ENCODE measurements at regions not wholly inside any gene's neighbourhood (a gene's known extent, or its start where the extent isn't known, plus 50 kb on each side); places are given as distances from the start of the nearest gene placed in this dataset.

- Histone ChIP-seq H3K27me3 (ENCODE audit: control insufficient read depth, insufficient read depth, low read length) (no peaks in the 10 kb centered on the region), H3K27ac (ENCODE audit: low read length) (no peak overlapping the region), H3K4me1 (ENCODE audit: control insufficient read depth, insufficient read depth, low read length) (no peaks in the 10 kb centered on the region), H3K9me3 (ENCODE audit: control insufficient read depth, insufficient read depth, low read depth, low read length) (no peaks in the 10 kb centered on the region), H3K36me3 (ENCODE audit: control insufficient read depth, insufficient read depth, low read length) (no peaks in the 10 kb centered on the region; the same call in 1 of the 2 replicates), H3K4me3 (ENCODE audit: low read depth in 2 of 2, low read length in 2 of 2) (no peak overlapping the region)
- no peak for ATAC-seq
- intact Hi-C loops (cut with micrococcal nuclease; ENCODE audit: unreplicated experiment) (no loop called here), in situ Hi-C loops (cut with HindIII; ENCODE audit: low pct_unique_long_range_greater_than_20kb, low sequenced_read_pairs) (no loop called here)
- TF ChIP-seq REST (IDR thresholded peaks at IDR 0.05; ENCODE audit: insufficient read depth in 1 of 2, low read depth in 2 of 2, low read length in 1 of 2), result no peak
- no peak for TF ChIP-seq TCF7L2 (IDR thresholded peaks at IDR 0.05; ENCODE audit: low read depth, low read length)
- no peak for TF ChIP-seq CTCF (IDR thresholded peaks at IDR 0.05)
- no peak for TF ChIP-seq POLR2AphosphoS5 (IDR thresholded peaks at IDR 0.05; ENCODE audit: low read depth, low read length)
- TF ChIP-seq SIN3A (IDR thresholded peaks at IDR 0.05; ENCODE audit: borderline replicate concordance, insufficient read depth, low read depth, low read length), result no peak
- POLR2A ChIA-PET, result no interaction called here
- no TSS peak for BruUV-seq (replicated peaks)
- CTCF ChIA-PET, result no interaction called here
- DNase-seq (ENCODE audit: low read depth, low spot score), result no peak
Observed at GRCh38 chr1:191498825-191499224, 659.4 kb upstream of the RGS18 start.

- DNase-seq (ENCODE audit: low read depth, low spot score), result no peak
- CTCF ChIA-PET, result no interaction called here
- intact Hi-C loops (cut with micrococcal nuclease; ENCODE audit: unreplicated experiment) (no loop called here), in situ Hi-C loops (cut with HindIII; ENCODE audit: low pct_unique_long_range_greater_than_20kb, low sequenced_read_pairs) (no loop called here)
- no peak overlapping the region for H3K4me3 ChIP-seq (ENCODE audit: low read depth in 2 of 2, low read length in 2 of 2)
- no peaks in the 10 kb centered on the region for H3K9me3 ChIP-seq (ENCODE audit: control insufficient read depth, insufficient read depth, low read depth, low read length)
- ATAC-seq, result no peak
- POLR2A ChIA-PET, result no interaction called here
- H3K27me3 ChIP-seq (ENCODE audit: control insufficient read depth, insufficient read depth, low read length), result no peaks in the 10 kb centered on the region
- no TSS peak for BruUV-seq (replicated peaks)
- TF ChIP-seq CTCF (IDR thresholded peaks at IDR 0.05) (no peak), POLR2AphosphoS5 (IDR thresholded peaks at IDR 0.05; ENCODE audit: low read depth, low read length) (no peak)
- H3K27ac ChIP-seq (ENCODE audit: low read length), result no peak overlapping the region
- H3K4me1 ChIP-seq (ENCODE audit: control insufficient read depth, insufficient read depth, low read length), result no peaks in the 10 kb centered on the region
- no peaks in the 10 kb centered on the region for H3K36me3 ChIP-seq (ENCODE audit: control insufficient read depth, insufficient read depth, low read length)
Observed at GRCh38 chr1:191504999-191505398, 653.3 kb upstream of the RGS18 start.

GRCh38 chr1:191508239-191508638 lies 650.0 kb upstream of the RGS18 start:
- intact Hi-C loops (cut with micrococcal nuclease; ENCODE audit: unreplicated experiment) (no loop called here), in situ Hi-C loops (cut with HindIII; ENCODE audit: low pct_unique_long_range_greater_than_20kb, low sequenced_read_pairs) (no loop called here)

More at GRCh38 chr1:191508239-191508638, 650.0 kb upstream of the RGS18 start:
- ChIA-PET CTCF (no interaction called here), POLR2A (no interaction called here)
- BruUV-seq (replicated peaks), result no TSS peak
- Histone ChIP-seq H3K9me3 (ENCODE audit: control insufficient read depth, insufficient read depth, low read depth, low read length) (no peaks in the 10 kb centered on the region), H3K27ac (ENCODE audit: low read length) (no peak overlapping the region), H3K4me3 (ENCODE audit: low read depth in 2 of 2, low read length in 2 of 2) (no peak overlapping the region), H3K27me3 (ENCODE audit: control insufficient read depth, insufficient read depth, low read length) (no peaks in the 10 kb centered on the region), H3K36me3 (ENCODE audit: control insufficient read depth, insufficient read depth, low read length) (no peaks in the 10 kb centered on the region), H3K4me1 (ENCODE audit: control insufficient read depth, insufficient read depth, low read length) (no peaks in the 10 kb centered on the region)
- no peak for DNase-seq (ENCODE audit: low read depth, low spot score)
- ATAC-seq, result no peak
- TF ChIP-seq SIN3A (IDR thresholded peaks at IDR 0.05; ENCODE audit: borderline replicate concordance, insufficient read depth, low read depth, low read length), result no peak
- TF ChIP-seq POLR2AphosphoS5 (IDR thresholded peaks at IDR 0.05; ENCODE audit: low read depth, low read length), result no peak
- no peak for TF ChIP-seq TCF7L2 (IDR thresholded peaks at IDR 0.05; ENCODE audit: low read depth, low read length)
- no peak for TF ChIP-seq CTCF (IDR thresholded peaks at IDR 0.05)
- no peak for TF ChIP-seq REST (IDR thresholded peaks at IDR 0.05; ENCODE audit: insufficient read depth in 1 of 2, low read depth in 2 of 2, low read length in 1 of 2)
